ENCODE measurements at regions not wholly inside any gene's neighbourhood (a gene's known extent, or its start where the extent isn't known, plus 50 kb on each side); places are given as distances from the start of the nearest gene placed in this dataset.
"Not testable (repeated sequence)": the region's sequence is repeated elsewhere in the genome, so short reads cannot be mapped to it uniquely, and the experiment has no call there.

- peak; percentile 81 for DNase-seq (ENCODE audit: low spot score)
- Histone ChIP-seq H3K36me3 (no peaks in the 10 kb centered on the region), H3K4me1 (peaks cover 20% of the 10 kb centered on the region), H4K20me1 (ENCODE audit: low read depth) (no peaks in the 10 kb centered on the region), H2AFZ (replicated peaks) (no peak overlapping the region), H3K27ac (peak overlapping the region; percentile 79), H3K79me2 (ENCODE audit: low read depth) (no peaks in the 10 kb centered on the region), H3K9me3 (ENCODE audit: low read depth) (peaks cover 8% of the 10 kb centered on the region), H3K4me3 (no peak overlapping the region), H3K9ac (no peak overlapping the region), H3K4me2 (peak overlapping the region; percentile 43), H3K27me3 (no peaks in the 10 kb centered on the region), H3F3A (ENCODE audit: low read depth) (peaks cover 13% of the 10 kb centered on the region)
- H3K27me3 Mint-ChIP-seq (ENCODE audit: insufficient read depth, low read depth) = no peaks in the 10 kb centered on the region
- no peaks in the 10 kb centered on the region for H3K36me3 Mint-ChIP-seq
- H3K27ac Mint-ChIP-seq = no peak overlapping the region
- H3K4me1 Mint-ChIP-seq = peaks cover 13% of the 10 kb centered on the region
- H3K9me3 Mint-ChIP-seq = peaks cover 10% of the 10 kb centered on the region
- TF ChIP-seq EZH2phosphoT487 (IDR thresholded peaks at IDR 0.05) (no peak), CTCF (IDR thresholded peaks at IDR 0.05) (no peak), EZH2 (IDR thresholded peaks at IDR 0.05) (no peak)
- H3K4me3 Mint-ChIP-seq = no peak overlapping the region
Observed at GRCh38 chr5:130316971-130317680, 412.9 kb downstream of the CHSY3 start.

- DNase-seq (ENCODE audit: low spot score) = no peak
- Mint-ChIP-seq H3K4me3 (no peak overlapping the region), H3K27me3 (ENCODE audit: insufficient read depth, low read depth) (no peaks in the 10 kb centered on the region), H3K36me3 (no peaks in the 10 kb centered on the region), H3K27ac (peak overlapping the region; percentile 2), H3K9me3 (no peaks in the 10 kb centered on the region), H3K4me1 (peaks cover 5% of the 10 kb centered on the region)
- Histone ChIP-seq H3K27me3 (no peaks in the 10 kb centered on the region), H3K27ac (no peak overlapping the region), H3K36me3 (no peaks in the 10 kb centered on the region), H3K9me3 (ENCODE audit: low read depth) (no peaks in the 10 kb centered on the region), H3K4me2 (no peak overlapping the region), H3K4me1 (peaks cover under 1% of the 10 kb centered on the region), H2AFZ (replicated peaks) (no peak overlapping the region), H3F3A (ENCODE audit: low read depth) (no peaks in the 10 kb centered on the region), H3K9ac (no peak overlapping the region), H3K4me3 (no peak overlapping the region), H3K79me2 (ENCODE audit: low read depth) (no peaks in the 10 kb centered on the region), H4K20me1 (ENCODE audit: low read depth) (no peaks in the 10 kb centered on the region)
- TF ChIP-seq CTCF (IDR thresholded peaks at IDR 0.05) (no peak), EZH2 (IDR thresholded peaks at IDR 0.05) (no peak), EZH2phosphoT487 (IDR thresholded peaks at IDR 0.05) (no peak)
Observed at GRCh38 chr5:130295235-130295634, 391.0 kb downstream of the CHSY3 start.

- not testable (repeated sequence) for H3K27me3 Mint-ChIP-seq (ENCODE audit: insufficient read depth, low read depth); H3K4me1 Mint-ChIP-seq
Observed at GRCh38 chr5:130294798-130295197, 390.5 kb downstream of the CHSY3 start.

GRCh38 chr5:130290219-130290618 is 386.0 kb downstream of the CHSY3 start:
- TF ChIP-seq EZH2 (IDR thresholded peaks at IDR 0.05) (no peak), EZH2phosphoT487 (IDR thresholded peaks at IDR 0.05) (no peak), CTCF (IDR thresholded peaks at IDR 0.05) (no peak)

More at GRCh38 chr5:130294798-130295197, 390.5 kb downstream of the CHSY3 start:
- not testable (repeated sequence) for H3K4me3 Mint-ChIP-seq; H3K27me3 ChIP-seq; H2AFZ ChIP-seq (replicated peaks); H3K9ac ChIP-seq; H3K27ac Mint-ChIP-seq; H3K4me3 ChIP-seq; H4K20me1 ChIP-seq (ENCODE audit: low read depth); H3K4me2 ChIP-seq; H3K36me3 ChIP-seq; DNase-seq (ENCODE audit: low spot score); H3K4me1 ChIP-seq; H3K36me3 Mint-ChIP-seq; H3F3A ChIP-seq (ENCODE audit: low read depth); H3K9me3 ChIP-seq (ENCODE audit: low read depth); H3K79me2 ChIP-seq (ENCODE audit: low read depth); H3K9me3 Mint-ChIP-seq; H3K27ac ChIP-seq

More at GRCh38 chr5:130290219-130290618, 386.0 kb downstream of the CHSY3 start:
- no peak overlapping the region for H3K9ac ChIP-seq
- DNase-seq (ENCODE audit: low spot score) = no peak
- no peaks in the 10 kb centered on the region for H3K9me3 ChIP-seq (ENCODE audit: low read depth)
- H3K27ac ChIP-seq = no peak overlapping the region
- Mint-ChIP-seq H3K27ac (no peak overlapping the region), H3K4me3 (no peak overlapping the region), H3K27me3 (ENCODE audit: insufficient read depth, low read depth) (no peaks in the 10 kb centered on the region), H3K4me1 (peaks cover 3% of the 10 kb centered on the region), H3K9me3 (no peaks in the 10 kb centered on the region), H3K36me3 (no peaks in the 10 kb centered on the region)
- no peaks in the 10 kb centered on the region for H3K4me1 ChIP-seq
- H3K27me3 ChIP-seq = no peaks in the 10 kb centered on the region
- H3K36me3 ChIP-seq = no peaks in the 10 kb centered on the region
- H3K4me3 ChIP-seq = no peak overlapping the region
- H3K79me2 ChIP-seq (ENCODE audit: low read depth) = no peaks in the 10 kb centered on the region
- no peaks in the 10 kb centered on the region for H4K20me1 ChIP-seq (ENCODE audit: low read depth)
- no peak overlapping the region for H2AFZ ChIP-seq (replicated peaks)
- H3K4me2 ChIP-seq = no peak overlapping the region
- H3F3A ChIP-seq (ENCODE audit: low read depth) = no peaks in the 10 kb centered on the region

Measured in neural progenitor cell (in vitro differentiated cells).